HUES6 (cell line): ENCODE measurements at regions not wholly inside any gene's neighbourhood (a gene's known extent, or its start where the extent isn't known, plus 50 kb on each side); places are given as distances from the start of the nearest gene placed in this dataset.
"Not testable (repeated sequence)": the region's sequence is repeated elsewhere in the genome, so short reads cannot be mapped to it uniquely, and the experiment has no call there.

Experiments
- H3K27ac ChIP-seq: 2 replicates; pipeline ENCODE4 v1.7.0; 2013; ENCODE audit warnings: low read depth, mild to moderate bottlenecking, low read length, inconsistent platforms
- H3K27me3 ChIP-seq: 2 replicates; pipeline ENCODE4 v1.6.1; 2013; ENCODE audit warnings: low read length; ENCODE audit not compliant: control insufficient read depth, insufficient read depth
- H3K36me3 ChIP-seq: 2 replicates; pipeline ENCODE4 v1.6.1; 2013; ENCODE audit warnings: low read length; ENCODE audit not compliant: control insufficient read depth, insufficient read depth
- H3K4me1 ChIP-seq: 2 replicates; pipeline ENCODE4 v1.6.1; 2013; ENCODE audit warnings: low read length; ENCODE audit not compliant: control insufficient read depth, insufficient read depth
- H3K4me3 ChIP-seq: 2 replicates; pipeline ENCODE4 v1.5.1; 2013; ENCODE audit warnings: low read depth, low read length
- H3K9ac ChIP-seq: one replicate; pipeline ENCODE4 v1.6.1; 2013; ENCODE audit warnings: mild to moderate bottlenecking, low read length
- H3K9me3 ChIP-seq: 2 replicates; pipeline ENCODE4 v1.6.1; 2013; ENCODE audit warnings: low read depth, low read length; ENCODE audit not compliant: control insufficient read depth, insufficient read depth

- H3K36me3 ChIP-seq: no peaks in the 10 kb centered on the region
- H3K4me1 ChIP-seq: no peaks in the 10 kb centered on the region
- no peaks in the 10 kb centered on the region for H3K9me3 ChIP-seq
- H3K27ac ChIP-seq: no peak overlapping the region
- no peak overlapping the region for H3K9ac ChIP-seq
- H3K27me3 ChIP-seq: no peaks in the 10 kb centered on the region; the same call in 1 of the 2 replicates
- no peak overlapping the region for H3K4me3 ChIP-seq
Measured at GRCh38 chr20:58032599-58032998, 195.9 kb downstream of the ANKRD60 start.

DNA sequence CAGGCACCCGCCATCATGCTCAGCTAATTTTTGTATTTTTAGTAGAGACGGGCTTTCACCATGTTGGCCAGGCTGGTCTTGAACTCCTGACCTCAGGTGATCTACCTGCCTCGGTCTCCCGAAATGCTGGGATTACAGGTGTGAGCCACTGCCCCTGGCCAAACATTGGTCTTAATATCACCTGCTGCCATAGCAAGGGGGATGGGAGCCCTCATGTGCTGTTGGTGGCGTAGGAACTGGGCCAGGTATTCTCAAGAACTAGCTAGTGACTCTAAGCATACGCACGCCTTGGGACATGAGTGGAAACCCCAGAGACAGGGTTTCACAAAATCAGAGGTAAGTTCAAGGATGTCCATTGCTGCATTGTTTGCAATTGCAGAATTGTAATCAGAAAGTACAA, 197.1 kb downstream of the ANKRD60 start:
- H3K4me1 ChIP-seq, H3K4me3 ChIP-seq, H3K9me3 ChIP-seq, H3K9ac ChIP-seq, H3K27ac ChIP-seq, H3K36me3 ChIP-seq, H3K27me3 ChIP-seq: not testable (repeated sequence)

GRCh38 chr20:58028123-58028522, 200.3 kb downstream of the ANKRD60 start:
- no peaks in the 10 kb centered on the region for H3K36me3 ChIP-seq
- no peak overlapping the region for H3K27ac ChIP-seq
- no peaks in the 10 kb centered on the region for H3K9me3 ChIP-seq

GRCh38 chr20:58026361-58026760, 202.1 kb downstream of the ANKRD60 start:
- H3K36me3 ChIP-seq: no peaks in the 10 kb centered on the region
- H3K9me3 ChIP-seq: no peaks in the 10 kb centered on the region
- H3K27ac ChIP-seq: no peak overlapping the region
- no peaks in the 10 kb centered on the region; the same call in 1 of the 2 replicates for H3K27me3 ChIP-seq
- no peak overlapping the region for H3K9ac ChIP-seq
- H3K4me1 ChIP-seq: no peaks in the 10 kb centered on the region
- no peak overlapping the region for H3K4me3 ChIP-seq

More at GRCh38 chr20:58028123-58028522, 200.3 kb downstream of the ANKRD60 start:
- Histone ChIP-seq H3K27me3 (no peaks in the 10 kb centered on the region; the same call in 1 of the 2 replicates), H3K9ac (no peak overlapping the region), H3K4me1 (no peaks in the 10 kb centered on the region), H3K4me3 (no peak overlapping the region)

GRCh38 chr20:58025233-58025632, 203.2 kb downstream of the ANKRD60 start:
- Histone ChIP-seq H3K4me3 (no peak overlapping the region), H3K36me3 (no peaks in the 10 kb centered on the region), H3K27me3 (no peaks in the 10 kb centered on the region), H3K9ac (no peak overlapping the region), H3K4me1 (no peaks in the 10 kb centered on the region), H3K9me3 (no peaks in the 10 kb centered on the region), H3K27ac (no peak overlapping the region)

- Histone ChIP-seq H3K36me3 (no peaks in the 10 kb centered on the region), H3K9me3 (no peaks in the 10 kb centered on the region), H3K27ac (no peak overlapping the region), H3K9ac (no peak overlapping the region), H3K4me3 (no peak overlapping the region), H3K4me1 (no peaks in the 10 kb centered on the region), H3K27me3 (no peaks in the 10 kb centered on the region)
Measured at GRCh38 chr20:58024241-58024721, 204.2 kb downstream of the ANKRD60 start.

DNA sequence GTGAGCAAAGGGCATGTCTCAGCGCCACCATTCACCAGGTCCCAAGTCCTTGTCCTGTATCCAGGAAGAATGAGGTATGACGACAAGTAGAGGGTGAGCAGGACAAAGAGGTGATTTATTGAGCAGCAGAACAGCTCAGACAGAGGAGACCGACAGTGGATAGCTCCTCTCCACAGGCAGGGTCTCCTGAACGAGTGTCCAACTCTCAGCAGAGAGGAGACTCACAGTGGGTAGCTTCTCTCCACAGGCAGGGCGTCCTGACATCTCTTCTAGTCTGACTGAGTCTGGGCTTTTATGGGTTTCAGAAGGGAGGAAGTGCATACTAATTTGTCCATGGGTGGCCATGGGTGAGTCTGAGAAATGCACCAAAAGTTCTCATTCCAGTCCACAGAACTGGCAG, 204.7 kb downstream of the ANKRD60 start:
- Histone ChIP-seq H3K4me1 (no peaks in the 10 kb centered on the region), H3K9me3 (no peaks in the 10 kb centered on the region), H3K36me3 (no peaks in the 10 kb centered on the region), H3K27ac (no peak overlapping the region), H3K4me3 (no peak overlapping the region), H3K9ac (no peak overlapping the region), H3K27me3 (no peaks in the 10 kb centered on the region)

GRCh38 chr20:58023346-58023745, 205.1 kb downstream of the ANKRD60 start:
- no peaks in the 10 kb centered on the region for H3K27me3 ChIP-seq
- no peak overlapping the region for H3K4me3 ChIP-seq
- no peak overlapping the region for H3K27ac ChIP-seq
- no peak overlapping the region for H3K9ac ChIP-seq
- no peaks in the 10 kb centered on the region for H3K9me3 ChIP-seq
- H3K36me3 ChIP-seq: no peaks in the 10 kb centered on the region
- no peaks in the 10 kb centered on the region for H3K4me1 ChIP-seq

DNA sequence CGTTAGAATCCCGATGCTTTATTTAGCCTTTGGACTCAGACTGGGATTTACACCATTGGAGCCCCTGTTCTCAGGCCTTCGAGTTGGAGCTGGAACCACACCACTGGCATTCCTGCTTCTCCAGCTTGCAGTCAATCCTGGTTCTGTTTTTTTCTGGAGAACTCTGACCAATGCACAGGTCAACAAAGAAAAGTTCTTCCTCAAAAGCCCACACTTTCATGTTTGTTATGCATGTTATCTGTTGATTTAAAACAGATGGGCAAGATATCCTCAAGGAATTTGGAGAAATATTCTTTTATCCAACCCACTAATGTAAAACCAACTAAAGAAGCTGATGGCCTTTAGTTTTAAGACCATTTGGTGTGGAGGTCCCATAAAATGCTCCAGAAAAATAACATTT, 205.7 kb downstream of the ANKRD60 start:
- Histone ChIP-seq H3K4me1 (no peaks in the 10 kb centered on the region), H3K36me3 (no peaks in the 10 kb centered on the region), H3K4me3 (no peak overlapping the region), H3K27ac (no peak overlapping the region), H3K9me3 (no peaks in the 10 kb centered on the region), H3K27me3 (no peaks in the 10 kb centered on the region), H3K9ac (no peak overlapping the region)

- no peaks in the 10 kb centered on the region for H3K9me3 ChIP-seq
- no peaks in the 10 kb centered on the region for H3K4me1 ChIP-seq
- no peaks in the 10 kb centered on the region for H3K36me3 ChIP-seq
- no peak overlapping the region for H3K4me3 ChIP-seq
- H3K27me3 ChIP-seq: no peaks in the 10 kb centered on the region
- H3K9ac ChIP-seq: no peak overlapping the region
- no peak overlapping the region for H3K27ac ChIP-seq
Measured at GRCh38 chr20:58021481-58021880, 207.0 kb downstream of the ANKRD60 start.

DNA sequence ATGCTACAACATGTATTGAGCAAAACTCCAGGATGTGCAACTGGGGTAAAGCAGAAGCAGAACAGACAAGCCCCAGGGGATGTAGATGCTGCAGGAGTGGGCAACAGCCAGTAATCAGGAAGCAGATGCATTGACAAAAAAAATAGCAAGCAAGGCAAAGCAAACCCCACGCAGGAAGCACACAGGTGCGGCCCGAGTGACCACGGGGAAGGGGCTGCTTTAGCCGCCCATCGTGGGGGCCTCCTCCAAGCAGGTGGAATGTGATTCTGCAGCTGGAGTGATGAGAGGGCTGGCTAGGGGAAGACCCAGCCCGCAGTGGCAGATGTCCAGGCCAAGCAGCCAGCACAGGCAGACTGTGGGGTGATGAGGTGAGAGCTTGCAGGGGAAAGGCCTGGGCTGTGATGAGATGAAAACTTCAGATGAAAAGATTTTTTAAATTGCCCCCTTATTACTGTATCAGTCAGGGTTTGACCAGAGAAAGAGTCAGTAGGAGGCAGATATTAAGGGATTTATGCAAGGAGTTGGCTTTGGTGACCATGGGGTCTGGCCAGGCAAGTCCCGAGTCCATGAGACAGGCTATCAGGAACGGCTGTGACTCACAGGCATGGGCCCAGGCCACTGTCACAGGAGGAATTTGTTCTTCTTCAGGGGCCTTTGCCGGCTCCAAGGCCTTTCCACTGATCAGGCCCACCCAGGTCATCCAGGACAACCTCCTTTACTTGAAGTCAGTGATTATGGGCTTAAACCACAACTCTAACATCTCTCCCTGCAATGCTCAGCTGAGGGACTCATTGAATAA, 207.6 kb downstream of the ANKRD60 start:
- Histone ChIP-seq H3K27ac (no peak overlapping the region), H3K9me3 (no peaks in the 10 kb centered on the region), H3K9ac (no peak overlapping the region), H3K4me1 (no peaks in the 10 kb centered on the region), H3K27me3 (no peaks in the 10 kb centered on the region), H3K36me3 (no peaks in the 10 kb centered on the region), H3K4me3 (no peak overlapping the region)
